T47D (cell line): ENCODE measurements at regions not wholly inside any gene's neighbourhood (a gene's known extent, or its start where the extent isn't known, plus 50 kb on each side); places are given as distances from the start of the nearest gene placed in this dataset.
A peak's percentile ranks its signal among the peaks of the same experiment; 100 is the strongest.

Experiments used
- DNase-seq, 2 experiments: peaks; one replicate each; pipeline versions ENCODE4 v3.0.0 to v3.0.0-alpha.2; 2011 to 2012; ENCODE audit warnings: low read depth in 1 of 2, low spot score in 1 of 2
- JUND ChIP-seq: IDR thresholded peaks from 2 replicates; pipeline ENCODE4 v1.6.1; 2012; ENCODE audit warnings: low read depth
- in situ Hi-C: cut with HindIII; loops from 2 replicates; pipeline ENCODE4 v1.10.0; 2016; ENCODE audit warnings: low sequenced_read_pairs, low pct_unique_long_range_greater_than_20kb

- no peak for DNase-seq
- in situ Hi-C loops, result no loop called here
- no peak for TF ChIP-seq JUND
Measured at GRCh38 chr3:107428051-107428858, 51.0 kb downstream of the CCDC54 start.

- TF ChIP-seq JUND, result no peak
- in situ Hi-C loops, result no loop called here
- peak; percentile 80 to 84 for DNase-seq
Measured at GRCh38 chr3:107429320-107430181, 52.3 kb downstream of the CCDC54 start.

GRCh38 chr3:107430214-107430995 is 53.2 kb downstream of the CCDC54 start:
- in situ Hi-C loops, result no loop called here
- peak in 1 of 2 experiments; percentile 10 for DNase-seq
- no peak for TF ChIP-seq JUND

- TF ChIP-seq JUND, result no peak
- DNase-seq, result no peak
- in situ Hi-C loops, result no loop called here
Measured at GRCh38 chr3:107430996-107431245, 53.7 kb downstream of the CCDC54 start.

GRCh38 chr3:107431246-107432012 is 54.2 kb downstream of the CCDC54 start:
- in situ Hi-C loops, result no loop called here
- peak; percentile 74 for DNase-seq
- no peak for TF ChIP-seq JUND

GRCh38 chr3:107432013-107432515 is 54.8 kb downstream of the CCDC54 start:
- in situ Hi-C loops, result no loop called here

GRCh38 chr3:107432646-107433045 is 55.4 kb downstream of the CCDC54 start:
- DNase-seq, result no peak
- in situ Hi-C loops, result no loop called here
- TF ChIP-seq JUND, result no peak

More at GRCh38 chr3:107432013-107432515, 54.8 kb downstream of the CCDC54 start:
- DNase-seq, result no peak
- TF ChIP-seq JUND, result no peak

- no peak for TF ChIP-seq JUND
- DNase-seq, result no peak
- in situ Hi-C loops, result no loop called here
Measured at GRCh38 chr3:107436029-107436428, 58.8 kb downstream of the CCDC54 start.

- no peak for TF ChIP-seq JUND
Measured at GRCh38 chr3:107438671-107439070, 61.4 kb downstream of the CCDC54 start.

GRCh38 chr3:107441617-107442016 is 64.4 kb downstream of the CCDC54 start:
- no peak for TF ChIP-seq JUND
- in situ Hi-C loops, result no loop called here
- no peak for DNase-seq

More at GRCh38 chr3:107438671-107439070, 61.4 kb downstream of the CCDC54 start:
- DNase-seq, result no peak
- in situ Hi-C loops, result no loop called here

GRCh38 chr3:107443461-107443860 is 66.2 kb downstream of the CCDC54 start:
- no peak for TF ChIP-seq JUND
- in situ Hi-C loops, result no loop called here
- no peak for DNase-seq

GRCh38 chr3:107446706-107447105 is 69.5 kb downstream of the CCDC54 start:
- in situ Hi-C loops, result no loop called here
- no peak for TF ChIP-seq JUND
- no peak for DNase-seq
